IPS DF 6.9 (cell line): ENCODE measurements at regions not wholly inside any gene's neighbourhood (a gene's known extent, or its start where the extent isn't known, plus 50 kb on each side); places are given as distances from the start of the nearest gene placed in this dataset.

Source experiments
- DNase-seq: peaks from one replicate; pipeline ENCODE4 v3.0.0-alpha.2; 2013; ENCODE audit warnings: low read depth, low spot score
- H3K27ac ChIP-seq: one replicate; pipeline ENCODE4 v1.5.1; 2013; ENCODE audit warnings: low read length, control low read depth
- H3K27me3 ChIP-seq: 2 replicates; pipeline ENCODE4 v1.6.1; 2013; ENCODE audit warnings: mild to moderate bottlenecking, low read length; ENCODE audit not compliant: control insufficient read depth, insufficient read depth
- H3K36me3 ChIP-seq: 2 replicates; pipeline ENCODE4 v1.6.1; 2013; ENCODE audit warnings: low read length; ENCODE audit not compliant: control insufficient read depth, insufficient read depth
- H3K4me1 ChIP-seq: 2 replicates; pipeline ENCODE4 v1.6.1; 2013; ENCODE audit warnings: low read length; ENCODE audit not compliant: control insufficient read depth, insufficient read depth
- H3K4me3 ChIP-seq: 2 replicates; pipeline ENCODE4 v1.5.1; 2013; ENCODE audit warnings: mild to moderate bottlenecking, low read length
- H3K9me3 ChIP-seq: 2 replicates; pipeline ENCODE4 v1.6.1; 2013; ENCODE audit warnings: low read length, inconsistent platforms; ENCODE audit not compliant: control insufficient read depth, insufficient read depth
- WGBS: extraction: QIAGEN DNeasy Blood & Tissue Kit; methylation state at CpG from one replicate; pipeline ENCODE4 v1.1.7; 2013; ENCODE audit warnings: mixed read lengths, missing lambda C conversion rate; ENCODE audit not compliant: insufficient read length, insufficient coverage; 5-methylcytosine and 5-hydroxymethylcytosine counted together

- Histone ChIP-seq H3K4me3 (no peak overlapping the region), H3K27me3 (no peaks in the 10 kb centered on the region), H3K4me1 (no peaks in the 10 kb centered on the region), H3K36me3 (no peaks in the 10 kb centered on the region), H3K27ac (no peak overlapping the region), H3K9me3 (no peaks in the 10 kb centered on the region)
- no CpG with 5 or more reads among the region's 3 CpGs for WGBS
- no peak for DNase-seq
Observed at GRCh38 chr13:76751278-76751677, 134.9 kb downstream of the KCTD12 start.

- no peaks in the 10 kb centered on the region for H3K27me3 ChIP-seq
- H3K36me3 ChIP-seq = no peaks in the 10 kb centered on the region
- no peaks in the 10 kb centered on the region for H3K4me1 ChIP-seq
- H3K4me3 ChIP-seq = no peak overlapping the region
- H3K27ac ChIP-seq = no peak overlapping the region
- H3K9me3 ChIP-seq = no peaks in the 10 kb centered on the region
- DNase-seq = no peak
Observed at GRCh38 chr13:76750126-76750525, 136.1 kb downstream of the KCTD12 start.

- no peak for DNase-seq
- no peak overlapping the region for H3K4me3 ChIP-seq
- H3K27me3 ChIP-seq = no peaks in the 10 kb centered on the region
- H3K9me3 ChIP-seq = no peaks in the 10 kb centered on the region
- no peaks in the 10 kb centered on the region for H3K4me1 ChIP-seq
- H3K36me3 ChIP-seq = no peaks in the 10 kb centered on the region
- H3K27ac ChIP-seq = no peak overlapping the region
- WGBS = no CpG with 5 or more reads among the region's 3 CpGs
Observed at GRCh38 chr13:76745261-76746200, 140.7 kb downstream of the KCTD12 start.

- Histone ChIP-seq H3K36me3 (no peaks in the 10 kb centered on the region), H3K4me3 (no peak overlapping the region), H3K4me1 (no peaks in the 10 kb centered on the region), H3K27me3 (no peaks in the 10 kb centered on the region), H3K27ac (no peak overlapping the region), H3K9me3 (no peaks in the 10 kb centered on the region)
- DNase-seq = no peak
- WGBS = no CpG with 5 or more reads among the region's 1 CpG
Observed at GRCh38 chr13:76741624-76742023, 144.6 kb downstream of the KCTD12 start.

- Histone ChIP-seq H3K36me3 (no peaks in the 10 kb centered on the region), H3K4me3 (no peak overlapping the region), H3K27ac (no peak overlapping the region), H3K4me1 (no peaks in the 10 kb centered on the region), H3K9me3 (no peaks in the 10 kb centered on the region), H3K27me3 (no peaks in the 10 kb centered on the region)
- DNase-seq = no peak
- WGBS = no CpG with 5 or more reads among the region's 1 CpG
Observed at GRCh38 chr13:76741046-76741445, 145.2 kb downstream of the KCTD12 start.

GRCh38 chr13:76738616-76739015 is 147.6 kb downstream of the KCTD12 start:
- Histone ChIP-seq H3K4me3 (no peak overlapping the region), H3K27ac (no peak overlapping the region), H3K9me3 (no peaks in the 10 kb centered on the region), H3K36me3 (no peaks in the 10 kb centered on the region), H3K4me1 (no peaks in the 10 kb centered on the region), H3K27me3 (no peaks in the 10 kb centered on the region)
- no peak for DNase-seq
- no CpG with 5 or more reads among the region's 3 CpGs for WGBS

GRCh38 chr13:76737526-76737925 is 148.7 kb downstream of the KCTD12 start:
- Histone ChIP-seq H3K4me3 (no peak overlapping the region), H3K9me3 (no peaks in the 10 kb centered on the region), H3K36me3 (no peaks in the 10 kb centered on the region), H3K27ac (no peak overlapping the region), H3K4me1 (no peaks in the 10 kb centered on the region), H3K27me3 (no peaks in the 10 kb centered on the region)
- no CpG with 5 or more reads among the region's 3 CpGs for WGBS
- DNase-seq = no peak

GRCh38 chr13:76735641-76736040 is 150.6 kb downstream of the KCTD12 start:
- H3K4me1 ChIP-seq = no peaks in the 10 kb centered on the region
- no peak for DNase-seq
- H3K9me3 ChIP-seq = no peaks in the 10 kb centered on the region
- H3K27me3 ChIP-seq = no peaks in the 10 kb centered on the region
- no peak overlapping the region for H3K4me3 ChIP-seq
- H3K36me3 ChIP-seq = no peaks in the 10 kb centered on the region
- no CpG with 5 or more reads among the region's 3 CpGs for WGBS
- no peak overlapping the region for H3K27ac ChIP-seq

- Histone ChIP-seq H3K9me3 (no peaks in the 10 kb centered on the region), H3K36me3 (no peaks in the 10 kb centered on the region), H3K4me1 (no peaks in the 10 kb centered on the region), H3K27ac (no peak overlapping the region), H3K4me3 (no peak overlapping the region), H3K27me3 (no peaks in the 10 kb centered on the region)
- WGBS = no CpG with 5 or more reads among the region's 3 CpGs
- no peak for DNase-seq
Observed at GRCh38 chr13:76733671-76734070, 152.5 kb downstream of the KCTD12 start.

GRCh38 chr13:76732367-76732766 is 153.8 kb downstream of the KCTD12 start:
- no peak overlapping the region for H3K4me3 ChIP-seq
- H3K9me3 ChIP-seq = no peaks in the 10 kb centered on the region; the same call in 1 of the 2 replicates
- H3K36me3 ChIP-seq = no peaks in the 10 kb centered on the region
- no peak for DNase-seq
- no CpG with 5 or more reads among the region's 2 CpGs for WGBS
- H3K27me3 ChIP-seq = no peaks in the 10 kb centered on the region
- H3K27ac ChIP-seq = no peak overlapping the region
- H3K4me1 ChIP-seq = no peaks in the 10 kb centered on the region

GRCh38 chr13:76730220-76730619 is 156.0 kb downstream of the KCTD12 start:
- no CpG with 5 or more reads among the region's 4 CpGs for WGBS

More at GRCh38 chr13:76730220-76730619, 156.0 kb downstream of the KCTD12 start:
- Histone ChIP-seq H3K4me1 (no peaks in the 10 kb centered on the region; the same call in 1 of the 2 replicates), H3K4me3 (no peak overlapping the region), H3K36me3 (no peaks in the 10 kb centered on the region), H3K9me3 (no peaks in the 10 kb centered on the region; the same call in 1 of the 2 replicates), H3K27me3 (no peaks in the 10 kb centered on the region), H3K27ac (no peak overlapping the region)
- DNase-seq = no peak
